ENCODE measurements at regions not wholly inside any gene's neighbourhood (a gene's known extent, or its start where the extent isn't known, plus 50 kb on each side); places are given as distances from the start of the nearest gene placed in this dataset.

- TF ChIP-seq CHD7 (IDR thresholded peaks at IDR 0.05; ENCODE audit: insufficient replicate concordance, low read length) (no peak), BRCA1 (IDR thresholded peaks at IDR 0.05; ENCODE audit: low read depth, low read length) (no peak), RNF2 (IDR thresholded peaks at IDR 0.05; ENCODE audit: borderline replicate concordance, low read depth, low read length, missing control alignments, poor library complexity, severe bottlenecking) (no peak), HDAC6 (IDR thresholded peaks at IDR 0.05; ENCODE audit: low read depth, low read length) (no peak)
These were observed 422.7 kb upstream of the IGFBP3 start (continued) for GRCh38 chr7:46343802-46344201.

All from H1 (cell line).